RWPE1 (cell line): ENCODE measurements at regions not wholly inside any gene's neighbourhood (a gene's known extent, or its start where the extent isn't known, plus 50 kb on each side); places are given as distances from the start of the nearest gene placed in this dataset.

Experiments
- CTCF ChIA-PET: fragments of 350-600 bp; sonication (Branson Sonifier 250); formaldehyde crosslinking; extraction: SDS; loops from one replicate; lab custom pipeline; 2021; lab: Yijun Ruan, JAX
- POLR2A ChIA-PET: fragments of 400-600 bp; formaldehyde crosslinking; extraction: SDS; loops from one replicate; lab custom pipeline; 2020; ENCODE audit warnings: antibody characterized with exemption; ENCODE audit not compliant: low non-redundant PET; lab: Yijun Ruan, JAX
- DNase-seq: peaks from one replicate; pipeline ENCODE4 v3.0.0; 2012; ENCODE audit warnings: low spot score
- H3K27ac ChIP-seq: fragments of 450-650 bp; 2 replicates; pipeline ENCODE4 v1.5.1; 2017
- TF ChIP-seq, protein P1 (sequence below): fragments of 450-650 bp; conservative IDR thresholded peaks from 2 replicates; pipeline ENCODE4 v1.5.1; 2017; ENCODE audit warnings: low read depth, mild to moderate bottlenecking

GRCh38 chr6:170461556-170462365, 91.3 kb downstream of the PSMB1 start:
- no peak for DNase-seq
- TF ChIP-seq, protein P1, sequence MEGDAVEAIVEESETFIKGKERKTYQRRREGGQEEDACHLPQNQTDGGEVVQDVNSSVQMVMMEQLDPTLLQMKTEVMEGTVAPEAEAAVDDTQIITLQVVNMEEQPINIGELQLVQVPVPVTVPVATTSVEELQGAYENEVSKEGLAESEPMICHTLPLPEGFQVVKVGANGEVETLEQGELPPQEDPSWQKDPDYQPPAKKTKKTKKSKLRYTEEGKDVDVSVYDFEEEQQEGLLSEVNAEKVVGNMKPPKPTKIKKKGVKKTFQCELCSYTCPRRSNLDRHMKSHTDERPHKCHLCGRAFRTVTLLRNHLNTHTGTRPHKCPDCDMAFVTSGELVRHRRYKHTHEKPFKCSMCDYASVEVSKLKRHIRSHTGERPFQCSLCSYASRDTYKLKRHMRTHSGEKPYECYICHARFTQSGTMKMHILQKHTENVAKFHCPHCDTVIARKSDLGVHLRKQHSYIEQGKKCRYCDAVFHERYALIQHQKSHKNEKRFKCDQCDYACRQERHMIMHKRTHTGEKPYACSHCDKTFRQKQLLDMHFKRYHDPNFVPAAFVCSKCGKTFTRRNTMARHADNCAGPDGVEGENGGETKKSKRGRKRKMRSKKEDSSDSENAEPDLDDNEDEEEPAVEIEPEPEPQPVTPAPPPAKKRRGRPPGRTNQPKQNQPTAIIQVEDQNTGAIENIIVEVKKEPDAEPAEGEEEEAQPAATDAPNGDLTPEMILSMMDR, result no peak
- H3K27ac ChIP-seq, result no peak overlapping the region
- ChIA-PET POLR2A (no interaction called here), CTCF (interaction anchor here (0.5 kb wide), 1 partner anchor 265 kb away, joined by 3 read pairs; no protein-coding TSS in a partner anchor)

GRCh38 chr6:170461111-170461510, 92.0 kb downstream of the PSMB1 start:
- POLR2A ChIA-PET, result no interaction called here
- TF ChIP-seq, protein P1, result no peak
- no peak overlapping the region for H3K27ac ChIP-seq
- DNase-seq, result no peak
- CTCF ChIA-PET, result no interaction called here

GRCh38 chr6:170460641-170461040, 92.5 kb downstream of the PSMB1 start:
- POLR2A ChIA-PET, result no interaction called here
- TF ChIP-seq, protein P1, result no peak
- DNase-seq, result no peak
- CTCF ChIA-PET, result no interaction called here
- H3K27ac ChIP-seq, result no peak overlapping the region

DNA sequence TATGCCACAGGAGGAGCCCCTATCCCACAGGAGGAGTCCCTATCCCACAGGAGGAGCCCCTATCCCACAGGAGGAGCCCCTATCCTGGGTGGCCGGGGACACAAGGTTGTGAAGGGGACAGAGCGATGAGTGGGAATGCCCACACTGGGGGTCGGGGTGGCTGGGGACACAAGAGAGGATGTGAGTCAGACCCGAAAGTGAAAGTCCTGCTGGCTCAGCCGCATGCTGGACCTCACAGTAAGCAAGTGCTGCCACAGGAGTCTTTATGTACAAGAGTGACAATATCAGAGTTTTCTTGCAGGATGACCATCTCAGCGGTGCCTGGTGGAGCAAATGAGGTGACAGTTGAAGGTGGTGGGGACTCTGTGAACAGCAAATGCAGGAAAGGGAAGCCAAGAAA, 93.7 kb downstream of the PSMB1 start:
- H3K27ac ChIP-seq, result no peak overlapping the region
- TF ChIP-seq, protein P1, result no peak
- ChIA-PET CTCF (no interaction called here), POLR2A (no interaction called here)
- no peak for DNase-seq

- no peak overlapping the region for H3K27ac ChIP-seq
- DNase-seq, result no peak
- ChIA-PET CTCF (interaction anchor here (1.3 kb wide), 1 partner anchor 625 kb away, joined by 7 read pairs; no protein-coding TSS in a partner anchor), POLR2A (no interaction called here)
- TF ChIP-seq, protein P1, result no peak
These were observed 96.0 kb downstream of the PSMB1 start for GRCh38 chr6:170456886-170457698.
